ENCODE measurements at regions not wholly inside any gene's neighbourhood (a gene's known extent, or its start where the extent isn't known, plus 50 kb on each side); places are given as distances from the start of the nearest gene placed in this dataset.

DNA sequence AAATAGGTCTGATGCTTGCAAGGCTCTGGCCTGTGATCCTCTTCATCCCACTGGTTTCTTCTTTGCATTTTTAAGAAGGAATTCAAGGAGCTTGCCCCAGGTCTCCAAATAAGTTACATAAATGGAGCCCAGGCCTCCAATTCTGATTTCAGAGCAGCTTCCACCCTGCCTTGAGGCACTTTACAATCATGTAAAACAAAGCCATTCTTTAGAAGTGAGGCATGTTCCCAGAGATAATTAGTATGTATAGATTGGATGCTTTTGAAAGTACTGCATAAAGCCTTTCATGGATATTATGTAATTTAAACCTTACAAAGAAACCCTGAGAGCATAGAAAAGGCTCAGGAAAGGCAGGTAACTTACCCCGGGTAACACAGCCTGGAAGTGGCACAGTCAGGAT is 466.5 kb downstream of the MIAT start:
- no peak for ATAC-seq (ENCODE audit: insufficient read depth, low FRiP score)
- DNase-seq = no peak
- peaks cover 0 to 6% (median 0%) of the 10 kb centered on the region in 3 donors for H3K27me3 ChIP-seq (ENCODE audit: control insufficient read depth in 3 of 3, insufficient read depth in 3 of 3, low read length in 2 of 3)
- WGBS, 2 donors = 85 to 94% methylated on average over 1 of the region's 1 CpG
- no peak overlapping the region for H3K4me3 ChIP-seq
- H3K9ac ChIP-seq (ENCODE audit: insufficient read depth in 1 of 2, low read length in 2 of 2) = no peak overlapping the region
- H3K27ac ChIP-seq (ENCODE audit: low read depth in 1 of 2, low read length in 1 of 2) = no peak overlapping the region
- H3K9me3 ChIP-seq (ENCODE audit: control insufficient read depth in 4 of 4, insufficient read depth in 3 of 4, low read length in 3 of 4) = peaks cover 0 to 8% (median 2%) of the 10 kb centered on the region in 4 donors
- no peaks in the 10 kb centered on the region for H3K36me3 ChIP-seq (ENCODE audit: control insufficient read depth in 4 of 4, insufficient read depth in 4 of 4, low read length in 4 of 4)
- TF ChIP-seq, protein P1, sequence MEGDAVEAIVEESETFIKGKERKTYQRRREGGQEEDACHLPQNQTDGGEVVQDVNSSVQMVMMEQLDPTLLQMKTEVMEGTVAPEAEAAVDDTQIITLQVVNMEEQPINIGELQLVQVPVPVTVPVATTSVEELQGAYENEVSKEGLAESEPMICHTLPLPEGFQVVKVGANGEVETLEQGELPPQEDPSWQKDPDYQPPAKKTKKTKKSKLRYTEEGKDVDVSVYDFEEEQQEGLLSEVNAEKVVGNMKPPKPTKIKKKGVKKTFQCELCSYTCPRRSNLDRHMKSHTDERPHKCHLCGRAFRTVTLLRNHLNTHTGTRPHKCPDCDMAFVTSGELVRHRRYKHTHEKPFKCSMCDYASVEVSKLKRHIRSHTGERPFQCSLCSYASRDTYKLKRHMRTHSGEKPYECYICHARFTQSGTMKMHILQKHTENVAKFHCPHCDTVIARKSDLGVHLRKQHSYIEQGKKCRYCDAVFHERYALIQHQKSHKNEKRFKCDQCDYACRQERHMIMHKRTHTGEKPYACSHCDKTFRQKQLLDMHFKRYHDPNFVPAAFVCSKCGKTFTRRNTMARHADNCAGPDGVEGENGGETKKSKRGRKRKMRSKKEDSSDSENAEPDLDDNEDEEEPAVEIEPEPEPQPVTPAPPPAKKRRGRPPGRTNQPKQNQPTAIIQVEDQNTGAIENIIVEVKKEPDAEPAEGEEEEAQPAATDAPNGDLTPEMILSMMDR (IDR thresholded peaks at IDR 0.05; ENCODE audit: control extremely low read depth, extremely low read depth) = no peak
- no peaks in the 10 kb centered on the region for H3K4me1 ChIP-seq (ENCODE audit: control insufficient read depth in 5 of 5, insufficient read depth in 5 of 5, low read length in 5 of 5)

DNA sequence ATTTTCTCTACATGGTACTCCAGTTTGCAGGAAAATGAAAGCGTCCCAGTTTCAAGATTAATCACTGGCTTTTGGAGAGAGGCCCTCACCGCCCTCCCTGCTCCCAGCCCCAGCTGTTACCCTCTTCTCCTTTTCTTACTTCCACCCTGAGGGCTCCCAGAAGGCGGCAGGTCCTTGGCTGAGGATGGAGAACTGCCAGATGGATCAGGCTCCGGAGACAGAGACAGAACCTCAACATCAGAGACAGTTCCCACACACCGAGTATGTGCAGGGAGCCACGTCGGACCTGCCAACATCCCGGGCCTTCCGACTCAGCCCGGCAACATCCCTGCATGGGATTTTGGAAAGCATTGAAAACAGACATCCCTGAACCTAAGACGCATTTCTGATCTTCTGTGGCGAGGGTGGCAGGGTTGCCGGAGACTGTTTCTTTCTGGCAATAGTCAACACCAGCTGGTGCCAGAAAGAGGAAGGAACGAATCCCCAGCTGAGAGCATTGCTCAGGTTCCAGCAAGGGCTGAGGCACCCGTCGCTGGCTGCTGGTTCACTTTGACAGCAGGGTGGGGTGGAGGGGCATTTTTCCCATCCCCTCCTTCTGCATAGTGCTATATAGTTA is 467.1 kb downstream of the MIAT start:
- H3K27me3 ChIP-seq (ENCODE audit: control insufficient read depth in 3 of 3, insufficient read depth in 3 of 3, low read length in 2 of 3) = peaks cover 0 to 8% (median 0%) of the 10 kb centered on the region in 3 donors
- TF ChIP-seq, protein P1 (IDR thresholded peaks at IDR 0.05; ENCODE audit: control extremely low read depth, extremely low read depth) = no peak
- no peak overlapping the region for H3K9ac ChIP-seq (ENCODE audit: insufficient read depth in 1 of 2, low read length in 2 of 2)
- no peak overlapping the region for H3K27ac ChIP-seq (ENCODE audit: low read depth in 1 of 2, low read length in 1 of 2)
- peaks cover 0 to 8% (median 2%) of the 10 kb centered on the region in 4 donors for H3K9me3 ChIP-seq (ENCODE audit: control insufficient read depth in 4 of 4, insufficient read depth in 3 of 4, low read length in 3 of 4)
- 14 to 39% methylated on average over 16 of the region's 16 CpGs for WGBS, 2 donors
- ATAC-seq (ENCODE audit: insufficient read depth, low FRiP score) = no peak
- no peaks in the 10 kb centered on the region for H3K36me3 ChIP-seq (ENCODE audit: control insufficient read depth in 4 of 4, insufficient read depth in 4 of 4, low read length in 4 of 4)
- no peaks in the 10 kb centered on the region for H3K4me1 ChIP-seq (ENCODE audit: control insufficient read depth in 5 of 5, insufficient read depth in 5 of 5, low read length in 5 of 5)
- no peak overlapping the region for H3K4me3 ChIP-seq
- DNase-seq = peak in 1 of 3 donors; percentile 22

DNA sequence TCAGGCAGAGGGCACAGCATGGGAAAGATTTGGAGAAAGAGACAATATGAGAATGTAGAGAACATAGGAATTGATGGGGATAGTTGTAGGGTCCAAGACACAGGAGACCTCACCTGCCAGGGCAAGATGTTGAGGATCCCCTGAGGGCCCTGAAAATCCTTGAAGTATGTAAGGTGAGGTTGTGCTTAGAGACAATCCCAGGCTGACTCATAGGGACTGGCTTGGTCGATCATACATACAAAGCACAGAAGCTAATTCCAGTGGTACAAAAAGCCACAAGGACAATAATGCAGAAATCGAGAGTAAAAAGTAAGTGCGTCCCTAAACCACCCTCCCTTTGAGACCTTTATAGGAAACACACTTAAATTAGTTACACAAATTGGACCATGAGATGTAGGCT is 468.2 kb downstream of the MIAT start:
- H3K36me3 ChIP-seq (ENCODE audit: control insufficient read depth in 4 of 4, insufficient read depth in 4 of 4, low read length in 4 of 4) = no peaks in the 10 kb centered on the region
- 80 to 95% methylated on average over 3 of the region's 3 CpGs for WGBS, 2 donors
- peaks cover 0 to 2% (median 0%) of the 10 kb centered on the region in 4 donors for H3K9me3 ChIP-seq (ENCODE audit: control insufficient read depth in 4 of 4, insufficient read depth in 3 of 4, low read length in 3 of 4)
- H3K27ac ChIP-seq (ENCODE audit: low read depth in 1 of 2, low read length in 1 of 2) = no peak overlapping the region
- no peaks in the 10 kb centered on the region for H3K4me1 ChIP-seq (ENCODE audit: control insufficient read depth in 5 of 5, insufficient read depth in 5 of 5, low read length in 5 of 5)
- TF ChIP-seq, protein P1 (IDR thresholded peaks at IDR 0.05; ENCODE audit: control extremely low read depth, extremely low read depth) = no peak
- DNase-seq (no peak), ATAC-seq (ENCODE audit: insufficient read depth, low FRiP score) (no peak)
- no peak overlapping the region for H3K9ac ChIP-seq (ENCODE audit: insufficient read depth in 1 of 2, low read length in 2 of 2)
- H3K4me3 ChIP-seq = no peak overlapping the region
- peaks cover 0 to 8% (median 0%) of the 10 kb centered on the region in 3 donors for H3K27me3 ChIP-seq (ENCODE audit: control insufficient read depth in 3 of 3, insufficient read depth in 3 of 3, low read length in 2 of 3)

DNA sequence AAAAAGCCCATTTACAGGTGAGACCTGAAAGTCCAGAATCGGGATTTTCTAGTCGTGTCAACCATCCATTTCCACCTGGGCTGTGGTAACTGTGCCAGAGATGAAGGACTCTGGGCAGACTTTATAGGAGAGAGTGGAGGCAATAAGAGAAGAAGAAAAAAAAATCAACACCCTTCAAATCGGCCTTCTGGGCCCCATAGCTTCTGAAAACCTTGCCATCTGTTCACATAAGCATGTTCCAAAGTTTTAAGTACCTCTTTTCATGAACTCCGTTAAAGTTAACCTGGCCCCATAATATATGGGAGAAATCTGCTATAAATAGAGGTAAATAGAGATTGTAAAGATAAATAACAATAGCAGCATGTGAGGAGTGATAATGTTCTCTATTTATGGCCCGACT is 470.5 kb downstream of the MIAT start:
- Histone ChIP-seq H3K9ac (ENCODE audit: insufficient read depth in 1 of 2, low read length in 2 of 2) (no peak overlapping the region), H3K4me3 (no peak overlapping the region), H3K27ac (ENCODE audit: low read depth in 1 of 2, low read length in 1 of 2) (no peak overlapping the region), H3K9me3 (ENCODE audit: control insufficient read depth in 4 of 4, insufficient read depth in 3 of 4, low read length in 3 of 4) (peaks cover 0 to 2% (median 0%) of the 10 kb centered on the region in 4 donors), H3K36me3 (ENCODE audit: control insufficient read depth in 4 of 4, insufficient read depth in 4 of 4, low read length in 4 of 4) (no peaks in the 10 kb centered on the region), H3K4me1 (ENCODE audit: control insufficient read depth in 5 of 5, insufficient read depth in 5 of 5, low read length in 5 of 5) (no peaks in the 10 kb centered on the region), H3K27me3 (ENCODE audit: control insufficient read depth in 3 of 3, insufficient read depth in 3 of 3, low read length in 2 of 3) (peaks cover 4 to 8% (median 5%) of the 10 kb centered on the region in 3 donors)
- DNase-seq (no peak), ATAC-seq (ENCODE audit: insufficient read depth, low FRiP score) (no peak)
- TF ChIP-seq, protein P1 (IDR thresholded peaks at IDR 0.05; ENCODE audit: control extremely low read depth, extremely low read depth) = no peak
- 63 to 80% methylated on average over 5 of the region's 5 CpGs for WGBS, 2 donors

Measured in lung (tissue), 11 donors.